Activated T-cell treated with anti-CD3 and anti-CD28 coated beads, Interleukin-2, amount 50 U/mL, for 1 hour (primary cell): ENCODE measurements at regions not wholly inside any gene's neighbourhood (a gene's known extent, or its start where the extent isn't known, plus 50 kb on each side); places are given as distances from the start of the nearest gene placed in this dataset.

Experiments used
- DNase-seq: peaks from one replicate; pipeline ENCODE4 v3.0.0-alpha.2; 2020

DNA sequence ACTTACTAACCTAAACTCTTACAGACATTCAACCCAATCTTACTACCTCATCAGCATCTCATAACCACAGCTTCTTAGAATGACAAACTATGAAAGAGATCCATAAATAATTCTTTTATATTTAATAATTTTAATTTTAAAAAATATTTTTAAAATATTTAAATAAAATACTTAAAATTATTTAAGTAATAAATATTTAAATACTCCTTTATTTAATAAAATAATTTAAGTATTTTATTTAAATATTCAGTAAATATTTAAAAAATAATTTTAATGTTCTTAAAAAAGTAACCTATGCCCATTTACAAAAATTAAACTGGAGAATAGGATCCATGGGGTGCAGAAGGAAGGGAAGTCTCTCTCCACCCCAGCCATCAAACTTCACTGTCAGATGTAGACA, 627.3 kb upstream of the MGMT start:
- no peak for DNase-seq

DNA sequence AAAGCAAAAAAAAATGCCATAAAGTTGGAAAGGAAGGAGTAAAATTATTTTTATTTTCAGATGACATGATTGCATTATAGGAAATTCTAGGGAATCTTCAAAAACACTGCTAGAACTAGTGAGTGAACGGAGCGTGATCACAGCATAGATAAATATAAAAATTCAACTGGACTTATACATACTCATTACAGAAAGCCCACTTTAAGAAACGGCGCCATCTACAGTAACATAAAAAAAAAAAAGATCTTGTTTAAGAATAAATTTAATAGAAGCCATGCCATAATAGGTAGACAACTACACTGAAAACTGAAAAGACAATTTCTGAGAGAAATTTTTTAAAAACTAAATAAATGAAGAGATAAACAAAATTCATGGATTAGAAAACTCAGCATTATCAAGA, 623.1 kb upstream of the MGMT start:
- DNase-seq: no peak

DNA sequence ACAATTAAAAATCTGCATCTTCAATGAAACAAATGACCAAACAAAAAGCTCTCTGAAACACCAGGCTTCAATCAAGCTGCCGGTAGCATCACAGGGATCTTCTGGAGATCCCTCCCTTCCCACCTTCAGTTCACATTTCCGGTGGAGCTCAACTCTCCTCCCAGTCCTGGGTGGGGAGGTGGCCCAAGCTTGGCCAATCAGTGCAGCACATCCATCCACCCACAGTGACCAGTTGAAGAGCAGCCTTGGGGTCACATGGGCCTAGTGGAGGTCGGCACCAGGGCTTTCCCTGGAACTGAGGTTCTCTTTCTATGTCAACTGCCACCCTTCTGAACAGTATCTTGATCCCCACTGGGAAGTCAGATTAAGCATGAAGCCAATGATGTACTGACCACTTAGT, 620.1 kb upstream of the MGMT start:
- no peak for DNase-seq

DNA sequence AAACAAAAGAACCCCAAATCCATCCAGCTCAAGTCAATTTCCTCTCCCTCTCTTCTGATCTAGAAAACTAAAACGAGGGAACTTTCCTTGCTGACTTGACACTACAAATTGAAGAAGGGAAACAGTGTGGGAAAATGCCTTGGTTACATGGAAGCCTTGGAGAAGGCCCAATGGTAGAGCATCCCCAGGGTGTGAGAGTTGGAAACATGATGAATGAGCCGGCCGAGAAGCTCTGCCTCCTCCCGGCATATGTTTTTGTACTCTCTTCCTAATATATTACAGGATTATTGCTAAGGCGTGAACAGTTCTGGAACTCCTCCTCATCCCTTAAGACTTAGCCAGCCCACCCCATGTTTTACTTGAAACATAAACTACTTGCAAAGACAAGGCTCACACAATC, 618.2 kb upstream of the MGMT start:
- DNase-seq: no peak

DNA sequence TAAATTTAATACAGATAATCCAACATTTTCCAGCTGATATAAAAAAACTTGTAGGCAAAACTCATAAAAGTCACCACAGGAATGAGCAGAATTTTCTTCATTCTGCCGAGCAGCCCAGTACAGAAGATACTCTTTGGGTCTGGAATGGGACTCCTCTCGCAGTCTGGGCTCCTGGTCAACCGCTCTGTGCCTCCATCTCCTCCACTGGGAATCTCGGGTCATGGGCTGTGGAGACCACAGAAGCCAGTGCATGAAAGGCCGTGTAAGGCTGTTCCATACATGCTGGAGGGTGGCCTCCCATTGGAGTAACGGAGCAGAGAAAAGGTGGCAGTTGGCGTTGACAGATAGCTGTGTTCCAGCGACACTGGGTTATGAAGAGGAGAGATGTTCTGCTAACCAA, 616.4 kb upstream of the MGMT start:
- DNase-seq: no peak

DNA sequence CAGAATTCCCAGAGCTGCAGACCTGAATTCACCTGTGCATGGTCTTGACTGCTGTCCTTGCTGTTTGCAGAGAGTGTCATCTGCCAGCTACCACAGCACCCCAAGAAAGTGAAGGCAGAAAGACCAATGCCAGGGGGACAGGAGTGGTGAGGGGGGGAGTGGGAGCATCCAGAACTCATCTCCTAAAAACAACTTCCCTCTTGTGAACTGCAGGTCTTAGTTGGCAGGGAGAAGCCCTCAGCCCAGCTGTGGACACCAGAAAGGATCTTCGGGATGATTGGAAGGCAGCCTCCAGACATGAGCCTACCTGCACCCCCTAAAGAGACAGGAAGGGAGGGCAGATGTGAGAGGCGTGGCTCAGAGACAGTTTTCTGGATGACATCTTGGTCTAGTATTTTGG, 615.8 kb upstream of the MGMT start:
- DNase-seq: no peak

DNA sequence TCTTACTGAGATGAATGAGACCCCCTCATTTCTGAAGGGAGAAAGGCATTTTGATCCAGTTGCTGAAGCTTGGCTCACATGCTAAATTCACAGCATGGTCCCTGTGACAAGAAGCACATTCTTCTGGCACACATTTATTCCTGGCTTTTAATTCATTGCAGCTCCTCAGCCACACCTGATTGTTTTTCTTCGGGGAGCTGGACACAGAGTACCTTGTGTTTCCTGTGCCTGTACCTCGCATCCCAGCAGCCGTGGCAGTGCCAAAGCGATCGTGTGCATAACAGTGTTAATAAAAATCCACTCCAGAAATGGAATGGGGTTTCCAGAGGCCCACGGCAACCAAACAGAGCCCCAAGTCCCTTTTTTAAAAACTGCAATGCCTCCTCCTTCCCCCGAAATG, 615.3 kb upstream of the MGMT start:
- no peak for DNase-seq

DNA sequence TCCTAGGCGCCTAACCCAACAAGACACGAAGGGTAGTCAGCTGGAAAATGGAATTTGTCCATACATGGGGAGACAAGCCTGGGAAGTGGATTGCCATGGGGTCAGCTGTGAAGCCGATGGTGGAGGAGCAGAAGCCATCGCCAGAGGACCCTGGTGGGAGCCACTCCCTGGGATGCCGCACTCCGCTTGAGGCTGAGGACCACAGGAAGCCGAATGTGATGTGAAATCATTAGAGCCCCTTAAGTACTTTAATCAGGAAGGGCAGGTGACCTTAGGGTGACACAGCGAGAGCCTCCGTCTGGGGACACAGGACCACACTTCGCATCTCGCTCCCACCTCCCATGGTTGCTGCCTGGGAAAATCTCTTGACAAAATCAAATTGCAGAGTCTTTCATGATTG, 614.6 kb upstream of the MGMT start:
- DNase-seq: no peak

DNA sequence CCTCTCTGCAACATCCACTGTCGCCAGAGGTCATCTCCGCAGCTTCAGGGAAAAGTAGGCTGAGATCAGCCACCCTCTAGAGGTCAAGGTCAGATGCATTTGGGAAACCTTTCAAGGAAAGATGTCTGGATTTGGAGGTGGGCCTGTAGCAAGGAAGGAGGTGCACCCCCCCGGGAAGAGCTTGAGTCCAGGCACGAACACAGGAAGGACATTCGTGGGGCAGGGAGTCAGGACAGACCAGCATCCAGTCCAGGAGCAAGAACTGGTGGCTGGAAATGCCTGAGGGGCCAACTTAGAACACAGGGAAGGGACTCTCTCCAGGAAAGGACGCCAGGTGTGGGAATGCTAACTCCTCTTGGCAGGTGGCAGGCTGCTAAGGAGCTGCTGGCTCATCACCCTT, 614.1 kb upstream of the MGMT start:
- no peak for DNase-seq

DNA sequence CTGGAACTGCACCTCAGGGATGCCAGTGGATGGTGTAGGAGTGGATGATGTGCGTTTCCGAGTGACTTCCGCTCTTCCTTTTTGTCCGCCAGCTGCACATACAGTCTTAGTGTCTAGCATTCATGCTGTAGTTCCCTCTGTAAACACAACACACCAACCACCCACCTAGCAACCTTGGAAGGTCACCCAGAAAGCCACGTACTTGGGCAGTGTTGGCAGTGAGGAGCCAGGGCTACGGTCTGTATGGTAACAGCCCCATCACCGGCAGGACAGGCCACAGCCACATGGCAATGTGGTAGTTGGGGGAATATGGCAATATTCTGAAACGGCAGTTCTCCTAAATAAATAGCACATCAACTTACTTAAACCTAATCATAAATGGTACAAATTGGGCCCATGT, 613.5 kb upstream of the MGMT start:
- DNase-seq: no peak

DNA sequence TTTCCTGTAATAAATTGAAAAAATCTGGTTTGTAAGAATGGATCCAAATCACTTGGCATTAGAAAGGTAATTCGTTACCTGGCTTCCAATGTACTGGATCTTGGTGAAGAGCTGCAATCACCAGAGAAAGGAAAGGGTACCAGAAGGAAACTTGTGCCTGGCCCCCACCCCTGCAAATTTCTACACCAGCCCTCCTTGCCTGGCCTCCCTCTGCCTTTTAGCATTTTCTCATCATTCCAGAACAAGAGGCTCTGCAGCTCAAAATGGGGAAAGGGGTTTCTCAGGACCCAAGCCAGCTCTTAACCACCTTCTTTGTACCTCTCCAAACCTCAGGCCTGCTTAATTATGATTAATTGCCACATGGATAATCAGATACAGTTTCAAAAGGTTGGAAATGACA, 612.8 kb upstream of the MGMT start:
- DNase-seq: no peak

DNA sequence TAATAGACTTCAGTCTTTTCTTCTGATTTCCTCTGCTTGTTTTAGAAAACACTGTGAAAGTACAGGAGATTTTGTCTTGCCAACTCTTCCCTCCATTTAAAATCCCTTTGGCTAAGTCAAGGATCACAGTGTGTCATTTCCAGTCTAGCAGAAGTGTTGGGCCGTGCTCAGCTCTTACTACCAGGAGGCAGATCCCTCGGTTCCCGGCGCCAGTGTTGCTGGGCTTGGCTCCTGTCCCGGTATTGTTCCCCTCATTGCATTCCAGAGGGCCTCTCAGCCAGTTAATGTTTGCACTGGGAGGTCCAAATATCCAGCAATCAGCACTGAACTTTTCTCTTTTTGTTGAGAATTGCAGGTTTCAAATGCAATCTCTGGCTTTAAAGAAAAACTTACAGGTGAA, 612.1 kb upstream of the MGMT start:
- DNase-seq: no peak

DNA sequence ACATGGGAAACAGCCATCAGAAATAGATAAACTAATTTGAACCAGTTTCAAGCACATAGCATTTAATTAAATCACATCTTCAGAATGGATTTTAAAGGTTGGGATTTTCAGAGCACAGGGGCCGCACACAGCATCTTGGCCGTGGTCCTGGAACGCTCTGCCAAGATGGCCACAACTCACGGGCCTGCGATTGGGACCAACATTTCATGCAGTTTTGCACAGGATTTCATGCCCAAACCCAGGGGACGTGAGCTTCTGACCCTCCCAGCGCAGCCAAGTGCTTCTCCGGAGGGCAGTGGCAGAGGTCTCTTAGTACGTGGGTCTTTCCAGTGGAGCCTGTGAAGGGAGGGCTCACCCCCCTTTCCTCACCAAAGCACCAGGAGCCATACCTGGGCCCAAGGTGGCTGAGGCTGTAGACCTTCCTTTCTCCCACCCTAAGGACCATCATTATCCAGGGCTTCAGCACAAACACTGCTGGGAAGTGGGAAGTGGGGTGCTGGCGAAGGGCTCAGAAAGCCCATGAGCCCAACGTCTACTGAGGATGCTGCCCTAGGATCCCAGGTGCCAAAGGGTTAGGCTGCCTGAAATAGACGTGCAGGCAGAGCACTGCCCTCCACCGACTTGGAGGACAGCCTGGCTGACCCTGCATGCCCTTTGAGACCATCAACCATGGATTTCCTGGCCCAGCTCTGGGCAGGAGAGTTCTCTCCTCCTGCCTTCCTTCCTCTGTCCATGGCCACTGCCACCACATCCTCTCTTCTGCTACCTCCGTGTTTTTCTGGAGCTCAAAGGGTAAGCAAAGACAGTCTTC, 611.2 kb upstream of the MGMT start:
- DNase-seq: no peak

DNA sequence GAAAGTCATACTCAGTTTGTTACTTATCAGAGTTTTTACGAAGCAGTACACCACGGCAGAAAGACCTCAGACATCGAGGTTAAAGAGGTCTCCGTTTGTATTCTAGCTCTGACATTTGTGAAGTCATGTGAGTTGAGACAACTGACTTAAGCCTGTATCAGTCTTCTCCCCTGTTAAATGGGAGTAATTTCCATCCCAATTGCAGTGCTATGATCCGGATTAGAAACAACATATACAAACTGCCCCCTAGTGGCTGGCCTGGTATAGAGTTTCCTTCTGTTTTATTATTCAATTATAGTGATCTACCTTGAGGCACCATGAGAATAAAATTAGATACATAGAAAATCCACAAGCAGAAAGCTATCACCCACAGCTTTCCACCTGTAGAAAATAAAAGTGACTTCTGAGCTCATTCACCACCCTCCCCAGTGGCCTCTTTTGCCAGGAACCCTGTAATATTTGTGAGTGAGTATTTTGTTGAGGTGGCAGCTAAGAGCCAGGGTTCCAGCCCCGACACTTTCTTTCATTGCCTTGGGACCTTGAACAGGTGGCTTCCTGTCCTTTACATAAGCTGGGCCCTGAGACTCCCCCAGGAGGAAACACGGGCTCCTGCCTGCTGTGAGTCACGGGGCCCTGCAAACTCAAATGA, 607.2 kb upstream of the MGMT start:
- DNase-seq: no peak

DNA sequence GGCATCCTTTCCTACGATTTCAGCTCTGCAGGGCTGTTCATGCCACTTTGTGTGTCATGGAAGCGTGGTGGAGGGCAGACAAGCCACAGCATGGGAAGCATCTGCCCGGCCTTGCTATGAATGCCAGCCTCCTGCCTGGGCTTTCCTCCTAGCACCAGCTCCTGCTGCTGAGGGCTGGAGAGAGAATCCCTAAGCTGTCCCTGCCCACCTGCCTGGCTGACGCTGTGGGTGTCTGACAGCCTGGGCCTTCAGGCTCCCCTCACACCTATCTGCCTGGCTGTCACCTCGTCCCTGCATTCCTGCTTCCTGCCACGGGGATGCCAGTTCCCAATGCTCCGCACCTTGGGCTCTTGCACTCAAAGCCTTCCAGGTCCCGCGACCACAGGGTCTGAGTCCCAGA, 606.5 kb upstream of the MGMT start:
- no peak for DNase-seq

DNA sequence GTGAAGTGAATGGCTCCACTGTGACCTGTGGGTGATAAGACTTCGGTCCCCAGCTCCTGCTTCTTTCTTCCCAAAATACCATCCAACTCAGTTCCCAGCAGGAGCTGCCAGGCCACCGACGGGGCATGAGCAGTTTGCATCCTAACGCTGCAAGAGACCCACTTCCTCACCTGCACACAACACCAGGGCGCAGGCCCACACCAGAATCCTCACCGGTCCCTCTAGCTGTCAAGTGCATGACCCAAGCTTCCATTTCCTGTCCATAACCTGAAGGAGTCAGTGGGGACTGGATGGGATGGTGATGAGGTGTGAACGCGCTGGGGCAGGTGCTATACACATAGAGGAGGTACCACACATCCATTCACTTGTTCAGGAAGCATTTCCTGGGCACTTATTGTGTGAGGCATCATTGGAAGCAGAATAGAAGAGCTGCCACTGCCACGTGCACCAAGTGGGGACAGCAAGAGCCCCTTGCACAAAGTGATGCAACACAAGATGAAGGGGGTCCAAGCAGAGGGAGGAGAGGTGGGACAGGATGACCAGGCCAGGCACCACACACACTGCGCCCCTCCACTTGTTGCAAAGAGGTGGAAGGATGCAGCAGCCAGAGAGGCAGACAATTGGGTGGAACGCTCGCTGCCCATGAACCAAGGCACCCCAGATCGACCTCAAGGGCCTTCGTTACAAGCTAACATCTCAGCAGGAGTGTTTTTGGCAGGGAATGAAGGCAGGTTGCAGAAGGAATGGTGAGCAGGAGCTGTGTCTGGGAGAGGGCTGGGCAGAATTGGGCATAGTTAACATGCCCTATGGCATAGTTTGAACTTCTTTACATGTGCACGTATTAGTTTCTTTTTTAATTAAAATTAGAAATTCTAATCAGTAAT, 605.8 kb upstream of the MGMT start:
- no peak for DNase-seq

DNA sequence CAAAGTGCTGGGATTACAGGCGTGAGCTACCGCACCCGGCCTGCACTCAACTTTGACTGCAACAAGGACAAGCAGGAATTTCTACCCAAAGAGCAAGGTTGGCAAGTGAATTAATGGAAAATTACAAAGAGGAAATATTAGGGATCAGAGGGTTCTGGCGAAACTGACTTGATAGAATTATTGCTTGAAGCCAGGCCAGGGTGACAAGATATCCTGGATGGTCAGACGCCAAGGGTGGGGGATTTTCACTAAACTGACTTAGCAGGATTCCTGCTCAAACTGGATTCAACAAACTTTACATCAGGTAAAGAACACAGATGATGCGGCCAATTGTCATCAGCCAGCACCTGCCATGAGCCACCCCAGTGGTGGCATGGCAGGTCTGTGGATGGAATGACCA, 603.6 kb upstream of the MGMT start:
- DNase-seq: no peak

DNA sequence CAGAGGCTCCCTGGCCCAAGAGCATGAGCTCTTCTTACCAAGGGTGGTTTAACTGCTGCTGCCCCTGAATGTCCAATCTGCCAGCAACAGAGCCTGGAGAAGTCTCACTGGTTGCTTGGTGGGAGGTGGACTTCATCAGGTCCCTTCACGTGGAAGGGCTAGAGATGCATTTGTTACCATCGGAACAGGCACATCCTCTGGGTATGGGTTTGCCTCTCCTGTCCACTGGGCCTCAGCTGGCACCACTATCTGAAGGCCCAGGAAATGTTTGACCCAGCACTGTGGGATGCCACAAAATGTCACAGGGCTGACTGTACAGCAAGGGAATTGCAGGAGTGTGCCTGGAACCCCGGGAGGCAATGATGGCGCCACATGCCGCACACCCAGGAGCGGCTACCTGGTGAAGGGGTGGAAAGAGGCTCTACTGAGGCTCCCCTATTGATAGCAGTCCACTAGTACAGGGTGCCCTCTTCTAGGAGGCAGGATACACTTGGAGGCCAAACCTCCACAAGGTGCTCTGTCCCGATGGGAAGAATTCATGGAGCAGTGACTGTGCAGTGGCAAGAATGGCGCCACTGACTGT, 603.1 kb upstream of the MGMT start:
- DNase-seq: no peak

DNA sequence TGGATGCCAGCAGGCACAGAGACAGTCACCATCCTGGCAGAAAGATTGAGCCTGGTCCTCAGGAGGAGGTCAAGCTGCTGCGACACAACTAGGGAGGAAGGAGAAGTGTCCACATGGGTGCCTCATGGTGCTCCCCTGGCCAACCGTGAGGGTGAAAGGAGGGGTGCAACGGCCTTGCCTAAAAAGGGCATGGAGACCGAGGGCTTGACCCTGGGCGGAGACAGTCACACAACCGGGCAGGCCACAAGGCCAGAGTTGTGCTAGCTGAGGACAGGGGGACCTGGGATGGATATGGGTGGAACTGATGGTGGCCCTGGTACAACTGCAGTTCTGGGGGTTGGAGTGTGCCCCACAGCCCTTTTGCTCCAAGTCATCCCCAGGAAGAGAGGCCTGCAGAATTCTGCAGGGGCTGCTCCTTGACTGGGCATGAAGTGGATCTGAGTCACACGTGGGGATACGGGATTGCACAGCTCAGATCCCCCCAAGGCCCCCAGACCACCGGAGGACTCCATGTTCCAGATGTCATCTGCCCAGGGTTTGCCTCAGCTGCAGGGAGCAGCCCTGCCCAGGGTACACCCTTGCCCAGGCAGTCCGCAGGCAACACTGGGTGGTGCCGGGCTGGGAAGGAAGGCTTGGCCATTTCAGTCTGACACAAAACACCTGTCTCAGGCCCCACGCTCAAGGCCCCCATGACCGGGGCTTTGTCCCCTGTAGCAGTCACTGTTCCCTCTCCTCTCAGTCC, 602.3 kb upstream of the MGMT start:
- no peak for DNase-seq

DNA sequence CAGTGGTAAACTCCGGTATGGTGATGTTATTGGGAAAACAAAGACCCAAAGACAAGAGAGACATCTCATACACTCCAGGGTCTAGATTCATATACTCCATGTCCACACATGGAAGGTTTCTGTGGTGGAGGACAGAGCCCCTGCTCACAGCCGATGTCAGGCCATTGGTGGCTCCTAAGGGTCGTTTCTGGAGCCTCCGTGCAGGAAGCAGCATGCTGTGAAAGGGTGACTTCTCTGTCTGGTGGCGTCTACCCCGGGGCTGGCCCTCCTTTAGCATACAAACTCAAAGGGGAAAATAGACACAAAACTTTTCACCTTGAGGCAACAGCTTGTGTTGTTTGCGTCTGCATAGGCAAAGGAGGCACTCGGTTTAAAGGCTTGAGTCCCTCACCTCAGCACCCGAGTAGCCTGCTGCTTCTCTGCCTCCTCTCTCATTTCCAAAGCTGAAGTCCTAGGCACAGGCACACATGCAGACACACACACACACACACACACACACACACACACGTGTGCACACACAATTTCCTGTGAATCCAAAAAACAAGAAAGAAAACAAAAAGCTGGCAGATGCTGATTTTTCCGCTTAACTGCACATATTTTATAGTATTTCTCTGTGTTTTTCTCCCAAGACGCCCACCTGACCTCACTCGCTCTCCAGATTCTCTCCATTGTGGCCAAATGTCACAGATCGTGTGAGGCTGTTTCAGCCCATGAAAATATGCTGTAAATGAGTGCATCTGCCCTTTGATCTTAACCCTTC, 601.4 kb upstream of the MGMT start:
- DNase-seq: no peak

DNA sequence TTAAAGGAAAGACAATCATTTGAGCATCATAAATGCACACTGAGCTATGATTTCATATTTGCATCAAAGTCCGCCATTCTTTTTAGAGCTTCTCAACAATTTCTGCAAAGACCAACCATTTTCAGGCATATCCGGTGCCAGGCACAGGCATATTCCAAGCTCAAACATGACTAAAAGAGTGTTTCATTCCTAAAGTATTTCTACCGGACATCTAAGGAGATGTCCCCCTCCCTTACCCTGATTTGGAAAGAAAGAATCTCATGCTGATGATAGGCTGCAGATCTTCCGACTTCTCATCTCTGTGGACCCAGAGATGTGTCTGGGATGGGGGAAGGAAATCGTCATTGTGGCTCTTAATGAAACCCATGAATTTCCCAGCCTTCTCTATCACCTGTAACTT, 600.5 kb upstream of the MGMT start:
- no peak for DNase-seq

DNA sequence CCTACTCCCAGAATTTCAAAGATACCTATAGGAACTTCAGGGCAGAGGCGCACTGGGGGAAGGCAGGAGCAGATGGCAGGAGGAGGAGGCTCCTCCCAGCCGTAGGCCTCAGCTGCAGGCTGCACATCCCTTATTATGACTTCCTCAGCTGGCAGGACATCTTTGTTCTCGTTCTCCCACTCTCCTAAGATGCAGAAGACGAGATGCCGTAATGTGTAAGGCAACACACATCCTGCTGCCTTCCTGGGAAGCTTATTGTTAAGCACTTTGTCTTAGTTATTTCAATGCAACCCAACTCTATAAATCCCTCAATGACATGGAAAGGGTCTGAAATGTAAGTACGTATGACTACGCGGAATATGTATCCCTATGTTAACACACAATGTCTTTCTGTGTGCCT, 599.8 kb upstream of the MGMT start:
- DNase-seq: no peak
